ENCODE measurements at regions not wholly inside any gene's neighbourhood (a gene's known extent, or its start where the extent isn't known, plus 50 kb on each side); places are given as distances from the start of the nearest gene placed in this dataset.
"Not testable (repeated sequence)": the region's sequence is repeated elsewhere in the genome, so short reads cannot be mapped to it uniquely, and the experiment has no call there.

DNA sequence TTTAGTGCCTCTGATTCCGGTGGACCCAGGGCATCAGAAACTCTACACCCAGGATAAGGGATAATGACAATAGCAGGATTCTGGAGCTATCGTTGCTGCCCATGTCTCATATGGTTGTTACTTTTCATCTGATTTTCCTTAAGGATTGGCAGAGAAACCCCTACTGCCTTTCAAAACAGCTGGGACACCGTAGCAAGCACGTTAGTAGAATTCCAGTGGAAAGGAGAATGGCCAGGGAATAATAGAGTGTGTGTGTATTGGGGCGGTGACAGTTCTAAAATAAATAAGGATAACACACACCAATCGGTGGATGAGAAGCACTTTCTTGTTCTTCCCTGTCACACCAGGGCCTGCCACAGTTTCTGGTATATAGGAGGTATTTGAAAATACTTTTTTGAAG is 251.8 kb downstream of the HAPSTR1 start:
- H3K27me3 Mint-ChIP-seq, result peaks cover 3% of the 10 kb centered on the region
- no peaks in the 10 kb centered on the region for H3K4me1 Mint-ChIP-seq
- ATAC-seq (replicated peaks), result no peak
- H3K36me3 Mint-ChIP-seq (ENCODE audit: low read depth), result no peaks in the 10 kb centered on the region
- no peak overlapping the region for H3K27ac Mint-ChIP-seq
- peaks cover 4% of the 10 kb centered on the region for H3K9me3 Mint-ChIP-seq
- H3K4me3 Mint-ChIP-seq, result no peak overlapping the region

DNA sequence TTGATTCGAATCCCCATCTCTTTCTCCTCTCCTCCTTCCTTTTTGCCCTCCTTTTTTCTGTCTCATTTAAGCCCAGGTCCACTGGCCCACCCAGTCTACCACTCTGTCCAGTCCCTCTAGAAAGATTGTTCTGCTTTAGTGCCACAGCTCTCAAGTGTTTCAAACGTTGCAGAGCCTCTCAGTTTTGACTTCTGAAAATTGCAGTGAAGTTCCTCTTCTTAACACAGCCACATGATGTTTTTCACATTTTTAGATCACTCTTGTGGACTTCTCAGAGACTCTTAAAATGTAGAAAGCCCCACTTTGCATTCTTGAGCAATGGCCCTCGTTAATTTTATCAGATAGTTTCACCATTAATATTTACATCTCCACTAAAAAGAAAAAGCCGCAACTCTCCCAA is 253.1 kb downstream of the HAPSTR1 start:
- H3K27ac Mint-ChIP-seq, result no peak overlapping the region
- peaks cover 14% of the 10 kb centered on the region for H3K9me3 Mint-ChIP-seq
- H3K4me3 Mint-ChIP-seq, result no peak overlapping the region
- H3K36me3 Mint-ChIP-seq (ENCODE audit: low read depth), result no peaks in the 10 kb centered on the region
- no peak for ATAC-seq (replicated peaks)
- H3K27me3 Mint-ChIP-seq, result peaks cover 3% of the 10 kb centered on the region
- H3K4me1 Mint-ChIP-seq, result no peaks in the 10 kb centered on the region

DNA sequence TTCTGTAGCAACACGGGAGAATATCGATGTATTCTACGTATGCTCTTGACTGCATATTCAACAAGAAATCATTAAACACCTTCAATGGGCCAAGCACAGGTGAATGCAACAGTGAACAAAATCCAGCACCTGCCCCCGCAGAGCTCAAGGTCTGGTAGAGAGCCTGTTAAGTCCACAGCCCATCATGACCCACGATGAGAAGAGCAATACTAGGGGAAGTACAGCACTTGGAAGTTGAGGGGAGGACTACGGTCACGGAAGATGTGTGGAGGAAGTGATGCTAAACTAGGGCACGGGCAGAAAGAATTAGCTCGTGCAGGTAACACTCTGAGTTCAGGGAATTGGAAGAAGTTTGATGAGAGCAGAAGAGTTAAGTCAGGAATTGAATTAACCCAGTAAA is 253.6 kb downstream of the HAPSTR1 start:
- H3K9me3 Mint-ChIP-seq, result peaks cover 11% of the 10 kb centered on the region
- no peaks in the 10 kb centered on the region for H3K36me3 Mint-ChIP-seq (ENCODE audit: low read depth)
- ATAC-seq (replicated peaks), result no peak
- no peak overlapping the region for H3K4me3 Mint-ChIP-seq
- no peaks in the 10 kb centered on the region for H3K4me1 Mint-ChIP-seq
- no peak overlapping the region for H3K27ac Mint-ChIP-seq
- H3K27me3 Mint-ChIP-seq, result peaks cover 3% of the 10 kb centered on the region

DNA sequence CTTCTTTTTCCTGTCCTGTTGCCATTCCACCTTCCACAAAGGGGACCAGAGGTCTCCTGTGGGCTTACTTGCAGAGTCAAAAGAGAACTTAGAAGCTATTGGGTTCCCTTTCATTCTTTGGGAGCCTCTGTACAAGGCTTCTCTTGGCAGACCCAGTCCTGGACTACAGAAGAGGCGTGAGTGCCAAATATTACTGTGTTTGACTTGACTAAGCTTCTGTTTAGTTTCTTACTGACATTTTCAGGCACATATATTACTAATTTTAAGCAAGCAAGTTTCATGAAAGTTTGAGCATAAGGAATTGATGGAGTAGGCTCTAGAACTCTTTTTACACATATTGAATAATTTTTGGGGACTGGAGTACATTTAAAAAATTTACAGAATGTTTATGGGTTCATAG is 254.4 kb downstream of the HAPSTR1 start:
- ATAC-seq (replicated peaks), result no peak
- no peaks in the 10 kb centered on the region for H3K36me3 Mint-ChIP-seq (ENCODE audit: low read depth)
- no peaks in the 10 kb centered on the region for H3K4me1 Mint-ChIP-seq
- peaks cover 3% of the 10 kb centered on the region for H3K27me3 Mint-ChIP-seq
- H3K27ac Mint-ChIP-seq, result no peak overlapping the region
- no peak overlapping the region for H3K4me3 Mint-ChIP-seq
- H3K9me3 Mint-ChIP-seq, result peaks cover 10% of the 10 kb centered on the region

DNA sequence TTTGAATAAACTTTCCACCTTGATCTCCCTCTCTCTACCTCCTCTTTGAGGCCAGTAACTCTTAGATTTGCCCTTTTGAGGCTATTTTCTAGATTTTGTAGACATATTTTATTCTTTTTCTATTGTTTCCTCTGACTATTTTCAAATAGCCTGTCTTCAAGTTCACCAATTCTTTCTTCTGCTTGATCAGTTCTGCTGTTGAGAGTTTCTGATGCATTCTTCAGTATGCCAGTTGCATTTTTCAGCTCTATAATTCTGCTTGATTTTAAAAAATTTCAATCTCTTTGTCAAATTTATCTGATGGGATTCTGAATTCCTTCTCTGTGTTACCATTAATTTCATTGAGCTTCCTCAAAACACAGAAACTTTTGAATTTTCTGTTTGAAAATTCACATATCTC is 257.5 kb downstream of the HAPSTR1 start:
- Mint-ChIP-seq H3K36me3 (ENCODE audit: low read depth) (no peaks in the 10 kb centered on the region), H3K27me3 (no peaks in the 10 kb centered on the region), H3K4me1 (no peaks in the 10 kb centered on the region), H3K9me3 (peaks cover 14% of the 10 kb centered on the region), H3K27ac (no peak overlapping the region), H3K4me3 (no peak overlapping the region)
- ATAC-seq (replicated peaks), result no peak

DNA sequence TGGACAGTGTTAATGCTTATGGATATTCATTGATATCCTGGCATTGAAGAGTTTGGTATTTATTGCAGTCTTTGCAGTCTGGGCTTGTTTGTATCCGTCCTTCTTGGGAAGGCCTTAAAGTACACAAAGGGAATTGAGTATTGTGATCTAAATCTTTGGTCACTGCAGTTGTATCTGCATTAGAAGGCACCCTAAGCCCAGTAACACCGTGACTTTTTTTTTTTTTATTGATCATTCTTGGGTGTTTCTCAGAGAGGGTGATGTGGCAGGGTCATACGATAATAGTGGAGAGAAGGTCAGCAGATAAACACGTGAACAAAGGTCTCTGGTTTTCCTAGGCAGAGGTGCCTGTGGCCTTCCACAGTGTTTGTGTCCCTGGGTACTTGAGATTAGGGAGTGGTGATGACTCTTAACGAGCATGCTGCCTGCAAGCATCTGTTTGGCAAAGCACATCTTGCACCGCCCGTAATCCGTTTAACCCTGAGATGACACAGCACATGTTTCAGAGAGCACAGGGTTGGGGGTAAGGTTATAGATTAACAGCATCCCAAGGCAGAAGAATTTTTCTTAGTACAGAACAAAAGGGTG is 258.0 kb downstream of the HAPSTR1 start:
- not testable (repeated sequence) for H3K27ac Mint-ChIP-seq, H3K4me3 Mint-ChIP-seq

DNA sequence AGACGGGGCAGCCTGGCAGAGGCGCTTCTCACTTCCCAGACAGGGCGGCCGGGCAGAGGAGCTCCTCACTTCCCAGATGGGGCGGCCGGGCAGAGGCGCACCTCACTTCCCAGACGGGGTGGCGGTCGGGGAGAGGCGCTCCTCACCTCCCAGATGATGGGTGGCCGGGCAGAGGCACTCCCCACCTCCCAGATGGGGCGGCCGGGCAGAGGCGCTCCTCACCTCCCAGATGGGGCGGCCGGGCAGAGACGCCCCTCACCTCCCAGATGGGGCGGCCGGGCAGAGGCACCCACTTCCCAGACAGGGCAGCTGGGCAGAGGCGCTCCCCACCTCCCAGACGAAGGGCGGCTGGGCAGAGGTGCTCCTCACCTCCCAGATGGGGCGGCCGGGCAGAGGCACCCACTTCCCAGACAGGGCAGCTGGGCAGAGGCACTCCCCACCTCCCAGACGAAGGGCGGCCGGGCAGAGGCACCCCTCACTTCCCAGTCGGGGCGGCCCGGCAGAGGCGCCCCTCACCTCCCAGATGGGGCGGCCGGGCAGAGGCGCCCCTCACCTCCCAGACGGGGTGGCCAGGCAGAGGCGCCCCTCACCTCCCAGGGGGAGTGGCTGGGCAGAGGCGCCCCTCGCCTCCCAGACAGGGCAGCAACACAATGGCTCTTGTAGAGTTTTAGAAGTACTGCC is 258.8 kb downstream of the HAPSTR1 start:
- not testable (repeated sequence) for H3K4me3 Mint-ChIP-seq; H3K36me3 Mint-ChIP-seq (ENCODE audit: low read depth); H3K4me1 Mint-ChIP-seq; H3K27me3 Mint-ChIP-seq; H3K27ac Mint-ChIP-seq; ATAC-seq (replicated peaks)
- H3K9me3 Mint-ChIP-seq, result peaks cover 14% of the 10 kb centered on the region

More for the DNA sequence above, 258.0 kb downstream of the HAPSTR1 start:
- peaks cover 14% of the 10 kb centered on the region for H3K9me3 Mint-ChIP-seq
- not testable (repeated sequence) for ATAC-seq (replicated peaks); H3K27me3 Mint-ChIP-seq; H3K36me3 Mint-ChIP-seq (ENCODE audit: low read depth); H3K4me1 Mint-ChIP-seq

DNA sequence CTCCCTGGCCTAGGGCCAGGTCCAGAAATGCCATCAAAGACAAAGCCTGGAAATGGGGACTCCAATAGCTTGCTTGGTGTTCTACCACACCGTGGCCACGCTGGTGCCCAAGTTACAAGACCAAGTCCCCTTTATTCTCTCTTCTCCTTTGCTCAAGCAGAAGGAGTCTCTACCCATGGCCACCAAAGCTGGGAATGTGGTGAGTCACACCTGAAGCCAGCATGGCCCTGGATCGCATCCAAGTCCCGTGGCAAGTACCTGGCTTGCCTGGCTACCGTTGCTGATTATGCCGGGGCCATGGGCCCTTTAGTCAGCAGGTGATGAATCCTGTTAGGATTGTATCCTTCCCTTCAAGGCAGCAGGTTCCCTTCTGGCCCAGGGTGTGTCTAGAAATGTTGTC is 260.0 kb downstream of the HAPSTR1 start:
- Mint-ChIP-seq H3K27ac (no peak overlapping the region), H3K9me3 (peaks cover 14% of the 10 kb centered on the region), H3K27me3 (no peaks in the 10 kb centered on the region), H3K4me3 (no peak overlapping the region), H3K4me1 (no peaks in the 10 kb centered on the region), H3K36me3 (ENCODE audit: low read depth) (no peaks in the 10 kb centered on the region)
- no peak for ATAC-seq (replicated peaks)

DNA sequence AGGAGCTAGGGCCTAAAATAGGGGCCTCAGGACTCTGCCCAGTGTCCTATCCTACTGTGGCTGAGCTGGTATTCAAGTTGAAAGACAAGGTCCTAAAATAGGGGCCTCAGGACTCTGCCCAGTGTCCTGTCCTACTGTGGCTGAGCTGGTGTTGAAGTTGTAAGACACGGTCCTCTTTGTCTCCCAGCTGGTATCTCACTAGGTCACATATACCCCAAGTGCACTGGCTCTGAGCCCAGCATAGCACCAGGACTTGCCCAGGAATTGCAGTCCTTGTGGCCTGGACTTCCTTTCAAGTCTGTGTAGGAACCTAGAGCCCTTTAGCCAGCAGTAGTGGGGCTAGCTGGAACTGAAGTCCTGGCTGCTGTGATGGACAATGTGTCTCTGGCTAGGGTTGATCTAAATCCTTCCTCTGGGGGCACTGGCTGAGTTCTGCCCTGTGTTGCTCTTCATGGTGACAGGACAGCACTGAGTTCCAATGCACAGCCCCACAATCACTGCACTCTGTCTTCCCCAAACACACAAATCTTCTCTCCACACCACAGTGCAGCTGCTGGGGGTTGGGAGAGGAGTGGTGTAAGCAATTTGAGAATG is 260.5 kb downstream of the HAPSTR1 start:
- no peak overlapping the region for H3K4me3 Mint-ChIP-seq
- H3K4me1 Mint-ChIP-seq, result no peaks in the 10 kb centered on the region
- H3K27ac Mint-ChIP-seq, result no peak overlapping the region
- H3K27me3 Mint-ChIP-seq, result no peaks in the 10 kb centered on the region
- peaks cover 14% of the 10 kb centered on the region for H3K9me3 Mint-ChIP-seq
- H3K36me3 Mint-ChIP-seq (ENCODE audit: low read depth), result no peaks in the 10 kb centered on the region
- ATAC-seq (replicated peaks), result no peak

DNA sequence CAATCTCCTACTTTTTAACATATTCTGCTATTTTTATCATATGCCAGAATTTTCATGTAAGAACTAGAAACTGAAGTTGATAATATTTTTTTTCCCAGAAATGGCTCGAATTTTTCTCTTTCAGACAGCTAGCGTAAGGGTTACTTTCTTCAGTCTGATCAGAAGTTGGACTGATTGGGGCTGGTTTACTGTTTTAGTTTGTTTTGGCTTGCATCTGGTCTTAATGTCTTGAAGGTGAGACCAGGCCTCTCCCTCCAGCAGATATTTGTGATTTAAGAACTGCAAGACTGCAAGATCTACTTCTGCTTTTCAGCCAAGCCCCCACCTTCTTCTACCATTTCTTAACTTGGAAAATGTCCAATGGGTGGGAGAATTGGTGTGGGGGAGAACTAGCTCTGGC is 266.4 kb downstream of the HAPSTR1 start:
- no peak overlapping the region for H3K4me3 Mint-ChIP-seq
- H3K9me3 Mint-ChIP-seq, result peaks cover 10% of the 10 kb centered on the region
- no peak for ATAC-seq (replicated peaks)
- H3K27me3 Mint-ChIP-seq, result no peaks in the 10 kb centered on the region
- no peaks in the 10 kb centered on the region for H3K4me1 Mint-ChIP-seq
- H3K27ac Mint-ChIP-seq, result no peak overlapping the region
- no peaks in the 10 kb centered on the region for H3K36me3 Mint-ChIP-seq (ENCODE audit: low read depth)

DNA sequence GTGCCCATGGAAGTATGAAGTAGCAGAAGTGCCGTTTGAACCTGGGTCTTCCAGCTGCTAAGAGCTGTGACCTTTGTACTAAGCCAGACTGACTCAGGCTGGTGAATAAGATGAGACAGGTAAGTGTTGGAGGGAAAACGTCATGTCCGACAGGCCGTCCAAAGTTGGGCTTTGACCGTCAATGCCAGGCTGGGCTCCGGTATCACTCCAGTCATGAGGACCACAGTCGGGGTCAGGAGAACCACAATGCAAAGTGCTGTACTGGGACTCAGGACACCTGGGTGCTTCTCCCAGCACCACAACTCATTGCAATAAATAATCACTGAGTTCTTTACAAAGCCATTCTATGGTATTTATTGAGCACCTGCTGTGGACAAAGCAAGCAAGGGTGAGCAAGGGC is 268.6 kb downstream of the HAPSTR1 start:
- Mint-ChIP-seq H3K27ac (no peak overlapping the region), H3K4me3 (no peak overlapping the region), H3K27me3 (no peaks in the 10 kb centered on the region), H3K4me1 (no peaks in the 10 kb centered on the region), H3K36me3 (ENCODE audit: low read depth) (no peaks in the 10 kb centered on the region), H3K9me3 (peaks cover 13% of the 10 kb centered on the region)
- ATAC-seq (replicated peaks), result no peak

DNA sequence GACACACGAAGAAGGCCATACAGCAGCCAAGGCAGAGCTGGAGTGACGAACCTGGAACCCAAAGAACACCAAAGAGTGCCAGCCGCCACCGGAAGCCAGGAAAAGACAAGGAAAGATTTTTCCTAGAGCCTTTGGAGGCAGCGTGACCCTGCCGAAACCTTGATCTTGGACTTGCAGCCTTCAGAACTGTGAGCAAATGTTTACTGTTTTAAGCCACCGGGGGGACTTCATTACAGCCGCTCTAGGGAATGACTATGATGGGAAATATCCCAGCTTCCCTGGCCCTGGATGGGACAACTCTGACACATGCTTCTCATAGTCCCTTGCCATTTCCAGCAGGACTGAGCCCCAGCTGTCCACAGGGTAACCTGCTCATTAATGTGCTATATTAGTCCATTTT is 270.6 kb downstream of the HAPSTR1 start:
- no peak overlapping the region for H3K4me3 Mint-ChIP-seq
- no peak for ATAC-seq (replicated peaks)
- H3K9me3 Mint-ChIP-seq, result peaks cover 16% of the 10 kb centered on the region
- no peaks in the 10 kb centered on the region for H3K4me1 Mint-ChIP-seq
- H3K36me3 Mint-ChIP-seq (ENCODE audit: low read depth), result no peaks in the 10 kb centered on the region
- H3K27me3 Mint-ChIP-seq, result no peaks in the 10 kb centered on the region
- H3K27ac Mint-ChIP-seq, result no peak overlapping the region

DNA sequence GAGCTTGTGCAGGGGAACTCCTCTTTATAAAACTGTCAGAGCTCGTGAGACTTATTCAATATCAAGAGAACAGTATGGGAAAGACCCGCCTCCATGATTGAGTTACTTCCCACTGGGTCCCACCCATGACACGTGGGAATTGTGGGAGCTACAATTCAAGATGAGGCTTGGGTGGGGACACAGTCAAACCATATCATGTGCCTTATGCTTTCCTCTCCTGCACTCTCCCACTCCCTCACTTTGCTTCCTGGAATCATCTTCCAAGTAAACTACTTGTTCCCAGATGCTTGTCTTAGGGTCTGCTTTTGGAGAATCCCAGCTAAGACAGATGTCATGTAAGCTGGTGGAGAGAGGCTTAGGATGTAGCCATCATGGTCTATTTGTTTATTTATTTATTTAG is 271.2 kb downstream of the HAPSTR1 start:
- no peaks in the 10 kb centered on the region for H3K36me3 Mint-ChIP-seq (ENCODE audit: low read depth)
- H3K4me1 Mint-ChIP-seq, result no peaks in the 10 kb centered on the region
- H3K27me3 Mint-ChIP-seq, result no peaks in the 10 kb centered on the region
- no peak for ATAC-seq (replicated peaks)
- H3K4me3 Mint-ChIP-seq, result no peak overlapping the region
- H3K27ac Mint-ChIP-seq, result no peak overlapping the region
- peaks cover 16% of the 10 kb centered on the region for H3K9me3 Mint-ChIP-seq

DNA sequence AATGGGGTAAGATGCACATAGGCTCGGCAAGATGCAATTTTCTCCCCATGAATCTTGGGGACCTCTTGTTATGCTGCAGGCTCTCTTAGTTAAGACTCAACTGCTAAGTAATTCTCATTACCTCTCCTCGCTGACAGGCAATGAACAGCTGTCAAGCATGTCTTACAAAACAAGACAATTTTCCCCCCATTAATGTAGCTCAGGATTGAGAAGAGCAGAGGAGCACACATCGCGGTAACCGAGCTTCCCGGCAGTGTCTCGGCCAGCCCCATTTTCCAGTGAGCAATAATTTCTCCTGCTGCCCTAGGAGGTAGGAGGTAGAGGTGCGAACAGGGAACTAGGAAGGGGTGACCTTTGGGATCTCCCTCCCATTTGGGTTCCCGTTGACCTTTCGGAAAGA is 272.1 kb downstream of the HAPSTR1 start:
- no peak overlapping the region for H3K4me3 Mint-ChIP-seq
- H3K9me3 Mint-ChIP-seq, result peaks cover 16% of the 10 kb centered on the region
- H3K27ac Mint-ChIP-seq, result no peak overlapping the region
- H3K36me3 Mint-ChIP-seq (ENCODE audit: low read depth), result no peaks in the 10 kb centered on the region
- ATAC-seq (replicated peaks), result no peak
- H3K27me3 Mint-ChIP-seq, result no peaks in the 10 kb centered on the region
- no peaks in the 10 kb centered on the region for H3K4me1 Mint-ChIP-seq

DNA sequence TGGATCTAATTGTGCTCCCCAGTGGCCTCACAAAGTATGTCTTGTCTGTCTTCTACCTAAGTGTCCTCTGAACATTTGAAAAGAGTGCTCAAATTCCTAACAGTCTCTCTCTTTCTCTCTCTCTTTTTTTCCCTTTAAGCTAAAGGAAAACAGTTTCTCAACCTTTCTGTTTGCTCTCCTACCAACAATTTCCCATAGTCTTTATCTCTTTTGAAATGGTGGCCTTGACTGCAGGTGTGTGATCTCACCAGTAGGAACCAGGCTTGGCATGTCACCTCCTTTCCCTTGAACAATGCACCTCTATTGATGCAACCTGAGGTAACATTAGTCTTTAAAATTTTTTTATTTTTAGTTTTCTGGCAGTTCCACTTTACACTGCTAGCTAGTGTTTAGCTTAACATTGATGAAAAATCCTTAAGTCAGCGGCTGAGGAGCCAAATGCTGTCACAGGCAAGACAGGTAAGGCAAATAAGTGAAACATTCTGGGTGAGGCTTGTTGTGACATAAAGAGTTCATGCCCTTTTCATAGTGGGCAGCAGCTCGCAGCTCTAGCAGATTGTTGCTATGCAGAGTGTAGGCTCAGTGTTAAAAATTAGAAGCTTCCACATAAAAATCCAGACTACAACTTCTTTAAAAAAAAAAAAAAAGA is 273.4 kb downstream of the HAPSTR1 start:
- H3K36me3 Mint-ChIP-seq (ENCODE audit: low read depth), result no peaks in the 10 kb centered on the region
- H3K4me1 Mint-ChIP-seq, result no peaks in the 10 kb centered on the region
- H3K27ac Mint-ChIP-seq, result no peak overlapping the region
- H3K4me3 Mint-ChIP-seq, result no peak overlapping the region
- ATAC-seq (replicated peaks), result no peak
- H3K27me3 Mint-ChIP-seq, result no peaks in the 10 kb centered on the region
- peaks cover 12% of the 10 kb centered on the region for H3K9me3 Mint-ChIP-seq
